NCI-H345 treated with DMSO at 0.1 percent for 48 hours (cell line): ENCODE measurements at regions not wholly inside any gene's neighbourhood (a gene's known extent, or its start where the extent isn't known, plus 50 kb on each side); places are given as distances from the start of the nearest gene placed in this dataset.
"Not testable (repeated sequence)": the region's sequence is repeated elsewhere in the genome, so short reads cannot be mapped to it uniquely, and the experiment has no call there.

Experiments used
- DNase-seq: peaks from one replicate; lab custom pipeline; 2025; ENCODE audit not compliant: unreplicated experiment; lab: John Stamatoyannopoulos, UW

- DNase-seq = no peak
Measured at GRCh38 chr2:195538937-195539336, 118.1 kb upstream of the SLC39A10 start.

DNA sequence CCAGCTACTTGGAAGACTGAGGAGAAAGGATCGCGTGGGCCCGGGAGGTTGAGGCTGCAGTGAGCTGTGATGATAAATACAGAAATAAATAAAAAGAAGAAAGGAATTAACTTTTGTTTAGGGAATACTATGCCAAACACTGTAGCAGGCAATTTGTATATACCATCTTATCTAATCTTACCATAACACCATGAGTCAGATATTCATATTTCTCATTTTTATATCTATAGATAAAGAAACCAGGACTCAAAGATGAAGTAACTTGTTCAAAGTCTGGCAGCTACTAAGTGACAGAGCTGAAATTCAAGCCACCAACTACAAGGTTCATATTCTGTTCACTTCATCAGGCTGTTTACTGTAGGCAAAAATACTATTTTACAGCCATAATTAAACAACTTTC lies 119.2 kb upstream of the SLC39A10 start:
- DNase-seq = no peak

GRCh38 chr2:195536906-195537305 lies 120.1 kb upstream of the SLC39A10 start:
- no peak for DNase-seq

DNA sequence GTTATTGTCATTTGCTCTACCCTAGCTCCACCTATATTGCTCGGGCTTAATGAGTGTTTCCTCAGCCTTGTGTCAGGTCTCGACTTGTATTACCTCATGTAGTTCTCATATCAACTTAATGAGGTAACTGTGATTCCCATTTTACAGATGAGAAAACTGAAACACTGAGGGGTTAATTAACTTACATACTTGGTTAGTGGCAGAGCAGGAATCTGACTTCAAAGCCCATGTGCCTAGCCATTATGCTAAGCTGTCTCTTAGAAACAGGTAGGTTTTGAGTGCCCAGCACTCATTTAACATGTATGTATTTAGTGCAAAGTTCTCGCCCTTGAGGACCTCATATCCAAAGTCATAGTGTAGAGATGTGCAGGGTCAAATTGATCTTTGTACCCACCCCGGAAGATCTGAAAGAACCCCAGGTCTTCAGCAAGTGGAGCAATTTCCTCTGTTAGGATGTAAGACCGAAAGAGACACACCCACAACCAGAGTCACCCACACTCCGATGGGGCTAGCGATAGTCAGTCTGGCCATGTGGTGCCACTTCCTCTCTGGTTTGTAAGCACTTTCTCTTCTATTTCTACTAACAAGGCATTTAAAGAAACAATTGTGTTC lies 121.0 kb upstream of the SLC39A10 start:
- no peak for DNase-seq

- no peak for DNase-seq
Measured at GRCh38 chr2:195534971-195535370, 122.1 kb upstream of the SLC39A10 start.

GRCh38 chr2:195533771-195534642 lies 123.0 kb upstream of the SLC39A10 start:
- DNase-seq = no peak

- no peak for DNase-seq
Measured at GRCh38 chr2:195532628-195533271, 124.3 kb upstream of the SLC39A10 start.

DNA sequence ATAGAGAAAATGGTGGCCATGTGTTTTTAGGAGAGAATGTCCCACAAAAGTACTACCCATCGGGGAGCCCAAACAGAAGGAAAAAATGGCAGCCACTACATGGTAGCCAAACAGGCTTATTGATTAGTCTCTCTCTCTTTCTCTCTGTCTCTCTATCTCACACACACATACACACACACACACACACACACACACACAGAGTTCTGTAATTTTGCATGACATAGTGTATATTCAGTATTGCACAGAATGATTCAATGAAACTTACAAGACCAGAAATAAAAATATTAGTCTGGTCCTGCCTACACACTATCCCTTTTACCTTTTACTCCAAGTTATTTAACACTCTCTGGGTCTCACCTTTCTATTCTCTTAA lies 124.8 kb upstream of the SLC39A10 start:
- no peak for DNase-seq

DNA sequence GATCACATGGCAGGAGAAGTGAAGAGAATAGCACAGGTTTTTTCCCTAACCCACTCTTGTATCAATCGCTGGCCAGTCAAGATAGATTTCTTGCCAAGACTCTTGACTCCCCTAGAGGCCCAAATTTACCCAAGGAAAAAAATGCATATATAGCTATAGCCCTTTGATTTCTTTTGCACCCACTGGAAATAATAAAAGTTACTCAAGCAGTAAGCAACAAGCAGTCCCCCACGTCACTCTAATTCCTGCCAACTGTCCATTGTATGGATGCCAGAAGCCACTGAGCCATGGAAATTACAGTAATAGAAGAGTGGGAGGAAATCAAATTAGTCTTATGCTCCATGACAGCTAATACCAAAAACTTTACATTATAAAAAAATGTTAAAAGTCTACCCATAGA lies 125.3 kb upstream of the SLC39A10 start:
- DNase-seq = no peak

GRCh38 chr2:195523242-195523641 lies 133.8 kb upstream of the SLC39A10 start:
- not testable (repeated sequence) for DNase-seq

- DNase-seq = no peak
Measured at GRCh38 chr2:195521589-195521988, 135.4 kb upstream of the SLC39A10 start.

GRCh38 chr2:195520671-195521155 lies 136.3 kb upstream of the SLC39A10 start:
- DNase-seq = no peak

DNA sequence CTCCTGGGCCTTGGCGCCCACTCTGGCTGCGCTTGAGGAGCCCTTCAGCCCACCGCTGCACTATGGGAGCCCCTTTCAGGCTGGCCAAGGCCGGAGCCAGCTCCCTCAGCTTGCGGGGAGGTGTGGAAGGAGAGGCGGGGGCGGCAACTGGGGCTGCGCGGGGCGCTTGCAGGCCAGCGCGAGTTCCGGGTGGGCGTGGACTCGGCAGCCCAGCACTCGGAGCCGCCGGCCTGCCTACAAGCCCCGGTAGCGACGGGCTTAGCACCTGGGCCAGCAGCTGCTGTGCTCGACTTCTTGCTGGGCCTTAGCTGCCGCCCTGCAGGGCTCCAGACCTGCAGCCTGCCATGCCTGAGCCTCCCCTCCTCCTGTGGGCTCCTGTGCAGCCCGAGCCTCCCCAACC lies 141.5 kb upstream of the SLC39A10 start:
- no peak for DNase-seq

DNA sequence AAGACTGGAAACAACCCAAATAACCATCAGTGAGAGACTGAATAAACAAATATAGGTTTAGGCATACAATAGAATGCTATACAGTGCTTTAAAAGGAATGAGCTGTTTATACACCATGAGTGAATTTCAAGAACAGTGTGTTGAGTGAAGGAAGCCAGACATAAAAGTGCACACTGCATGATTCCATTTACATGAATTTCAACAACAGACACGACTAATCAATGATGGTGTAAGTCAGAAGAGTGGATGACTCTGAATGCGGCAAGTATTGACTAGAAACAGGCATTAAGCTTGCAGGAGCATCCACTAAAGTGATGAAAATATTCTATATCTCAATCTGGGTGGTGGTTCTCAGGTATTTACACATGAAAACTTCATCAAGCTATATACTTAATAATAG lies 142.7 kb upstream of the SLC39A10 start:
- DNase-seq = no peak

GRCh38 chr2:195513119-195513518 lies 143.9 kb upstream of the SLC39A10 start:
- no peak for DNase-seq

DNA sequence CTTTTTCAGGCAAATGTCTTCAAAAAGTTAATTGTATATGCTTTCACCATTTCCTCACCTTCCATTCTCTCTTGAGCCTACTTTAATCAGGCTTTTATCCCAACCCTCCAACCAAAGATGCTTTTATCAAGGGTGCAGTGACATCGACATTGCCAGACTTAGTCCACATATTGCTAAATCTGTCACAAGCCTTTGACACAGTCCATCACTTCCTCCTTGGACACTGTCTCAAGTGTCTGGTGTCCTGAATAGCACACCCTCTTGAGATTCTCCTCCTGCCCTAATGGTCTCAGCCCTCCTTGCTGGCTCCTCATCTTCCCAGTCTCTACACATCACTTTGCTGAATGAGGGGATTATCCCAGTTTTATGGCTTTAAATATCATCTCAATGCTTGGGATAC lies 147.5 kb upstream of the SLC39A10 start:
- no peak for DNase-seq

GRCh38 chr2:195508139-195508455 lies 148.9 kb upstream of the SLC39A10 start:
- no peak for DNase-seq

GRCh38 chr2:195507447-195508138 lies 149.4 kb upstream of the SLC39A10 start:
- no peak for DNase-seq

DNA sequence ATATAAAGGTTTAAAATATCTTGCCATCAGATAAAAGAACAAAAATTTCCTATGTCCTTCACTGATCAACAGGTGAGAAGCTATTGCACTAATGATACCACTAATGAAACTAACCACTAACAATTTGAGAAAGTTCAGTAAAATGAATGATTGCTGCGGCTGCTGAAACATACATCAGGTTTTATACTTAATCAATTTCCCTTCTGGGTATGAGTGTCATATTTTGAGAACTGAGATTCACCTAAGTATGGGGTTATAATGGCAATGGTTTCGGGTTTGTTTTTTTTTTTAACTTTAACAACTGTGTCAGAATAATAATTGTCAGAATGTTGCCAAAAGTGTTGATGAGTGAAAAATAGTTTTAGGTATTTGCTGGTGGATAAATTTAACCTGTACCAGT lies 151.3 kb upstream of the SLC39A10 start:
- no peak for DNase-seq

DNA sequence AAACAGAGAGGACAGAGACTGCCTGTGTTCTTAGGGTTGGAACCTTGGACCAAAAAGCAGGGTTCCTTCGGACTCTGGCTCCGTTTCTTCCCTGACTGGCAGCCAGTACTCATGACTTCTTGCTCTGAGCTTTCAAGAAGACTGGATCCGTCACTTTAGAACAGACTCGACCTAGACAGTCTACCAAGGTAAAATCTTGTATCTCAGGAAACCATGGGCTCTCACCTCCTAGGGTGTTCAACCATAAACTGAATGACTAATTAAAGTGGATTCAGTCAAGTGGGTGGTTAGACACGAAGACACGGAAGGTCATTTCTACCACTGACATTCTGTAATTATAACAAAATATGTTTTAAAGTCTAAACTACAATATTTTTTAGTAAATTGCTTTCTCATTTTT lies 153.8 kb upstream of the SLC39A10 start:
- no peak for DNase-seq

DNA sequence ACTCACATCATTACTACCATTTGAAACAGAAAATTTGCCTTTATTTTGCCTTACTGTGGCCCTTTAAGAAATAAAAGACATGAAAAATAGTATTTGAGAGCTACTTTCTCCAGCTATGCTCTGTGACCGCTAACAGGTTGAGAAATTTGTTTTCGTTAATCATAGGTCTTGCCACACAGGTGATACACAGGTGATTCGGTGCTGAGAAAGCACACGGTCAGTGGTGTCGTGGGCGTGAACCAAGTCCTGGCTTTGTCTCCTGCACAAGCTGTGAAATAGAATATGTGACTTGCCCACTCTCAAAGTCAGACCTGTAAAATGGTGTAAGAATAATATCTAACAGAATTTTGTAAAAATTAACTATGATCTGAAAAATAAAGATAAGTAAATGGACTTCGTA lies 155.3 kb upstream of the SLC39A10 start:
- DNase-seq = no peak

GRCh38 chr2:195500879-195501278 lies 156.1 kb upstream of the SLC39A10 start:
- DNase-seq = no peak
